Nucleus accumbens (tissue), 56 donors: ENCODE measurements at regions not wholly inside any gene's neighbourhood (a gene's known extent, or its start where the extent isn't known, plus 50 kb on each side); places are given as distances from the start of the nearest gene placed in this dataset.
"Not testable (repeated sequence)": the region's sequence is repeated elsewhere in the genome, so short reads cannot be mapped to it uniquely, and the experiment has no call there.

Source experiments
- DNase-seq, 56 donors: peaks; one replicate each; lab custom pipeline; 2025; lab: John Stamatoyannopoulos, UW

DNA sequence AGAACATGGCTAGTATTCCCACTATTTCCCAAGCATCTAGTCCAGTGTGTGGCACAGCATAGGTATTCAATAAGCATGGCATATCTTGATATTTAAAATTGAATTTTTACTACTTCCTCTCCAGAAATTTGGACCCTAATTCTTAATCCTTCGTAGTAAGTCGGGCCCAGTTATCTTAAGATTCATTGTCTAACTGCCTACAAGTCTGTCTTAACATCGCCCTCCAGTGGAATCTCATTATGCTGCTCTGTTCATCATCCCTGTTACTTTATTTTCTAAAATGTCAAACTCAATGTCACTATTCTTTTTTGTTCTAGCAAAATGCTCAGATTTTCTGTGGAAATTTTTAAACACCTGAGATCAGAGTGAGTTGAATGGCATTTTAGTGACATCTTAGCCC is 606.2 kb downstream of the KLHL13 start:
- no peak for DNase-seq

DNA sequence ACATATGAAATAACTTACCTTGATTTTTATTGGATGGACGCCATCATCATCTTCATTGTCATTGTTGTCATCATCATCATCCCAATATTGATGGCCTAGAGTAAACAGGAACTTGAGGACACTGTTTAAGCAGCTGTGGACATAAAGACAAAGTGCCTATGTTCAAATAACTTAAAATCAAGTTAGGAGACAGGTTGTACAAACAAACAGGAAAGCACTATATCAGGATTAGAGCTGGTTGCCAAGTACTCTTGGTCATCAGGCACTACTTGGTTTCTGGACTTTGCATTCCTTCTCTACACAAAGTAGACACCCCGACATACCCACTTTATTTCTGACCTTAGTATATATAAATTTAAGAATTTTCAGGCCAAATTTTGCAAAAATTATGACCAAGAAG is 608.6 kb downstream of the KLHL13 start:
- DNase-seq, result no peak

DNA sequence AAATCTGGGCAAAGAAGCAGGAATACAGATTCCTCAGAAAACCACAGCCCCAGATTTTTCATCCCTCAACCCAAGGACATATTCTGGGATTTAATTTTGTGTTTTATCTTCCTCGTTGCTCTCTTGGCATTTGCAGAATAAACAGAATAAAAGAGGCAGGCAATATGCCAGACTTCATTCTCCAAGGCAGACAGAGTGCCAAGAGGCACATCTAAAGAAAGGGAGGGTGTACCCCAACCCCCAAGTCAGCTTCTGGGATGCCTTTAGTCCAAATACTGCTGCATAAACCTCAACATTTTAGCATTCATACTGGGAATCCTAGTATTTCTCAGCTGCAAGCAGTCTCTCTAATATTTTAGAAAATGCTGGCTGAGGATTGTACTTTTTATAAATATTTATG is 629.2 kb downstream of the KLHL13 start:
- DNase-seq, result no peak

DNA sequence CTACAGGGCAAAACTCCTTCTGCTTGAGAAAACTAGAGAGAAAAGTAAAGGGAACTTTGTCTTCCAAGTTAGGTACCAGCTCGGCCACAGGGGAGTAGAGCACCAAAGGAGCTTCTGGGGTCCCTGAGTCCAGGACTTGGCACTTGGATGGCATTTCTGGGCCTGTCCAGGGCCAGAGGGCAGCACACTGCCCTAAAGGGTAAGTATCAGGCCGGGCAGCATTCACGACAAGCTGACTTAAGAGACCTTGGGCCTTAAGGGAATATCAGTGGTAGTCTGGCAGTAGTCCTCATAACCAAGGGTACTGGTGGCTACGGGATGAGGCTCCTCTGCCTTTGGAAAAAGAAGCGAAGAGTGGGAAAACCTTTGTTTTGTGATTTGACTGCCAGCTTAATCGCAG is 632.7 kb downstream of the KLHL13 start:
- DNase-seq, result no peak

DNA sequence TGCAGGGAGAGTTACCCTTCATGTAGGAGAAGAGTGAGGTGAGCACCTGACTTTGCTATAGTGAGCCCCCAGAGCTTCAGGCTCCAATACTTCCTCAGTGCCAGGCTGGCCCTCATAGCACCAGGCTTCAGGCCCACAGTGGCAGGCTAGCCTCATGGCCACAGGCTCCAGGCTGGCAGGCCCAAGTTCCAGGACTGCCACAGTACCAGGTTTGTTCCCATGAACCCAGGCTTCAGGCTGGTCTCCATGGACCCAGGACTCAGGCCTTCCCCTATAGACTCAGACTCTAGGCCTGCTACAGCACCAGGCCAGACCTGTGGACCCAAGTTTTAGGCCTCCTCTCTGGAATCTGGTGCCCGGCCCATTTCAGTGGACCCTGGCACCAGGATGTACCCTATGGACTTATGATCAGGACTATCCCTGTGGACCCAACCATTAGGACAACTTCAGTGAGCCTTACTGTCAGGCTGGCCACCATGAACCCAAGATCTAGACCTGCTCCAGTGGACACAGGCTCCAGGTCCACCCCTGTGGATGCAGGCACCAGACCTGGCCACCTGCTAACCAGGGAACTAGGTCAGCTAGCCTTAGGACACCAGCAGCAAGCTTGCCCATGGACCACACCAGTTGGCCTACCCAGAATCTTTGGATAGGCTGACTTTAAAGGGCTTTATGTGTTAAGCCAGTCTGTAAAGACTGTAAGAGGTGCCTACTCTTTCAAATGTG is 658.2 kb downstream of the KLHL13 start:
- DNase-seq, result no peak

DNA sequence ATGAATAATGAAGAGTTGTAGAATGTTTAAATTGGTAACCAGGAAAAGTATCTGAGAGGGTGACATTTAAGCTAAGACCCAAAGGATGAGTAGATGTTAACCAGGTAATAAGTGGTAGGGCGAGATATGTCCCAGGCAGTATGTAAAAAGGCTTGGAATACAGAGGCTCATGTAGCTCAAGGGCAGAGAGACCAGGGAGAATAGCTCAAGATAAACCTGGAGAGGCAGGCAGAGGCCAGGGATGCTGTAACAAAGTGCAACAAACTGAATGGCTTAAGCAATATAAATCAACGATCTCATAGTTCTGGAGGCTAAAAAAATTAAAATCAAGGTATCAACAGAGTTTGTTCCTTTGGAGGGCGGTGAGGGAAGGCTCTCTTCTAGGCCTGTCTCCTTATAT is 660.8 kb downstream of the KLHL13 start:
- DNase-seq, result no peak

DNA sequence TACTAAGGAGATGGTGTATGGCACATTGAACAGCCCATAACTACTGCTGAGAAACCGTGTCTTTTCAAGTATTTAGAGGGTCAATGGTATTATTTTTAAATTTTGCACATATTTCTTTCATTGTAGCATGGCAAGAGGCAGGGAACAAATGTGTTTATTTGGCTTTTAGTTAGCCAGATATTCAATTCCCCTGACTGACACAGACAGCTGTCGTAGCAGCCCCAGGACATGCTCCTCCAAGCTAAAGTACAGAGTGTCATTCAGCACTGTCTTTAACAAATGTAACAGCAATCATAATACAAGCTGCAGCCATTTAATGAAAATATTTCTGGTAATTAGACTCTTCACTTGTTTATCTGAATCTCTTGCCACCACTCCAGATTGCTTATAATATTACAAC is 687.1 kb downstream of the KLHL13 start:
- no peak for DNase-seq

DNA sequence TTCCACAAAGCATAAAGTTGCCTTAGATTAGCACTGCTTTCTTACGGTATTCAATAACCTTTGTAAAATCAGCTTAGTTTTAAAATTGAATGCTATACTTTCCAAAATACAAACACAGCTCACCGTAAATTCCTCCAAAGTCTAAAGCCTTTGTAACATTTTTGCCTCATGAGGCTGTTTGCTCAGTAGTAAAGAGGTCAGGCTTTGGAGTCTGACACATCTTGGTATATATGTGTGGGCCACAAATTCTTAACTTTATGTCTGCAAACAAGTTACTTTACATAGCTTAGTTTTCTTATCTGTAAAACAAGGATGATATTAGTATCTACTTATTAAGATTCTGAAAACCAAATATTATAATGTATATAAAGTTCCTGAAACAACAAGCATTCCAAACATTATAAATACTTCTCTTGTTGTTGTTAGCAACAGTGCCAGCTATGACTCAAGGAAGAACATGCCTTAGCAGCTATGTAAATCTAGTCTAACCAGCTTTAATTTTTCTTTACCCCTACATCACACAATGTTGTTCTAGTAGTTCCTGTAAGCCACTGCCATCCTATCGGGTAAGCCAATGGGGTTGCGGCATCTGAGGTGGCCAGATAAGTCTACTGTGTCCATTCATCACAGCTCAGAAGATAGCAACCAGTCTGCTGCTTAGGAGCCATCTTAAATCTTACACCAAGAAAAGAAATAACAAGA is 709.0 kb downstream of the KLHL13 start:
- DNase-seq, result no peak

DNA sequence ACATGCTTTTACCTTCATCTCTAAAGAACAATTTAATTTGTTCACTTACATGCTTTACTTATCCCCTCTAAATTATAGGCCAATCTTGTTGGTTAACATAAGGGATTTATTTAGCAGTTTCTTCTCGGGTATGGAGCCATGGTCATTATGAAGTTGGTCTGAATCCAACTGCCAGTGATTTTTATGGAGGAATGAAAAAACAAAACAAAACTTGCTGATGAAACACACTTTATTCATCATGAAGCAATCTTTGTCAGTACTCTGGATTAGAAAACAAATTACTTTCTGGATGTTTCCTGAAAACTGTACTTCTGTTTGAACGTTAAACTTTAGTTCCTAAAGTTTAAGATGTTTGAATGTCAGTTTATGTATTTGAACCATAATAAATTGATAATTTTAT is 715.8 kb downstream of the KLHL13 start:
- DNase-seq, result no peak

DNA sequence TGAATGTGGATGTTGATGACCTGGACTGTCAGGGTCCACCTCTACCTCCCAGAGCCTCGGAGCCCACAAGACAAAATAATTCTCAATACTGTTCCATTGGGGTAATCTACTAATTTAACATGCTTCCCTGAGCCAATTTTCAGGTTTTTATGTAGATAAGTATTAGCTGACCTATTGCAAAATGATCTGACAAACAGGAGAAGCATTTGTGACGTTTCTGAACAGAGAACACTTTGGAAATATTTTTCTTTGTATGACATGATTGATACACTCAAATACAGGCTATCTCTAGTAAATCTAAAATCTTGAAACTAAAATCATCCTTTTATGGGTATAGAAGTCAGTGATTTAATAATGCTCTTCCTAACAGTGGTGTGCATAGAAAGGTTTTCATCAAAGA is 716.6 kb downstream of the KLHL13 start:
- DNase-seq, result no peak

DNA sequence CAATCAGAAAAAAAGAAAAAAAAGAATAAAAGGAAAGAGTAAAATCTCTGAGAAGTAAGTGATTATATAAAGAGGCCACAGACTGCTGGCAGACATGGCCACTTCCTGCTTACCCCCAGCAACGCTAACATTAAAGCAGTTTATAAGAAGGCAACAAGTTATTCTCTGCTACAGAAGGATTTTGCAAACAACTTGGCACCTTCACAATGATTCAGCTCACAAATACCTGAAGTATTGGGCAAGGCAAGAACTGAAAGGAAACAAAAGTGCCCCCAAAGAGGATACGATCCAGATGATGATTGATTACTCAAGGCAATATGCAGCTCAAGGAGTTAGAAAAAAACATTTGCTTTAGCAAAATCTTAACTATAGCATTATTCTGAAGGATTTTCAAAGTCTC is 718.8 kb downstream of the KLHL13 start:
- DNase-seq, result no peak

DNA sequence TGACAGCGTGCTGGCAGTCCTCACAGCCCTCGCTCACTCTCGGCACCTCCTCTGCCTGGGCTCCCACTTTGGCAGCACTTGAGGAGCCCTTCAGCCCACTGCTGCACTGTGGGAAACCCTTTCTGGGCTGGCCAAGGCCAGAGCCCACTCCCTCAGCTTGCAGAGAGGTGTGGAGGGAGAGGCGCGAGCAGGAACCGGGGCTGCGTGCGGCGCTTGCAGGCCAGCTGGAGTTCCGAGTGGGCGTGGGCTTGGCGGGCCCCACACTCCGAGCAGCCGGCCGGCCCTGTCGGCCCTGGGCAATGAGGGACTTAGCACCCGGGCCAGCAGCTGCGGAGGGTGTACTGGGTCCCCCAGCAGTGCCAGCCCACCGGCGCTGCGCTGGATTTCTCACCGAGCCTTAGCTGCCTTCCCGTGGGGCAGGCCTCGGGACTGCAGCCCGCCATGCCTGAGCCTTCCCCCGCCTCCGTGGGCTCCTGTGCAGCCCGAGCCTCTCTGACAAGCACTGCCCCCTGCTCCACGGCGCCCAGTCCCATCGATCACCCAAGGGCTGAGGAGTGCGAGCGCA is 722.0 kb downstream of the KLHL13 start:
- not testable (repeated sequence) for DNase-seq

DNA sequence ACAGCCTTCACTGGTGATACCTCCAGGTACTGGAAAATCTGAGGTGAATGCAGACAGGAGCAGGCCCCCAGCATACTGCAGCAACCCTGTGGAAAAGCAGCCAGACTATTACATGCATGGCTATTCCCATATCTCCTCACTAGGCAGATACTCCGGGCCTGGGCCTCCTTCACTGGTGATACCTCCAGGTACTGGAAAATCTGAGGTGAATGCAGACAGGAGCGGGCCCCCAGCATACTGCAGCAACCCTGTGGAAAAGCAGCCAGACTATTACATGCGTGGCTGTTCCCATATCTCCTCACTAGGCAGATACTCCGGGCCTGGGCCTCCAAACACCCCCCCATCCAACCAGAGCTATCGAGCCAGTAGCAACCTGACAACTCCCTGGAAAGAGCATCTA is 724.2 kb downstream of the KLHL13 start:
- DNase-seq, result not testable (repeated sequence)

DNA sequence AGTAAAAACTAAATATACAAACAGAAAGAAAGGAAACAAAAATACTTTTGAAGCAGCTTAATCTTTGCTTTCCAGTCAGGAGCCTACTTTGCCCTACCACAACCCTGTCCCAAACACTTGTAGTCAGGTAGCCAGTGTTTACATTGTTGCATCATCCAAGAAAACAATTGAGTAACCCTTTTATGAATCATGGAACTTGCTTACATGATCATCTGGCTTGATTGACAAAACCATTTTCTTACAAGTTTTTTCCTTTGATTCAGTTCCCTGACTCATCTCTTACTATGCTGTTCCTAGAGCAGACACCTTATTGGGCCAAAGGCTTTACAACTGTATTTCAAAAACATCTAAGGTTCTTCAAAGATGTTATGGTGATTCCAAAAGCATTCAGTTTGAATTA is 740.1 kb downstream of the KLHL13 start:
- no peak for DNase-seq

DNA sequence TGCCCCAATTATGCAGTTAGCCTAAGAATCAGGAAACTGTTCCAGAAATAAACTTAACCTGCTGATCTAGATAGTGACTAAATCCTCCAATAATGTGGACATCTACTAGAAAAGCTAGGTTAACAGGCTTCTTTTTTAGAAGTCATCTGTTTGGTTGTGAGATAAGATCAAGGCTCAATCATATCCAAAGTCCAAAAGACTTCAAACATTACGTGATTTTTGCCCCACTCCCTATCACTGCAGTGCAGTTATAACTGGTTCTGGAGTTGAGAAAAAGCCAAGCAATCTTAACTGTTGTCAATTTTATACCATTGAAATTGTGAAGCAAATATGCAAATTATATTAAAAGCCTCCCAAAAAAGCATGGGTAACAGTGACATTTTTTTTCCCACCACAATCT is 781.4 kb downstream of the KLHL13 start:
- DNase-seq, result no peak

DNA sequence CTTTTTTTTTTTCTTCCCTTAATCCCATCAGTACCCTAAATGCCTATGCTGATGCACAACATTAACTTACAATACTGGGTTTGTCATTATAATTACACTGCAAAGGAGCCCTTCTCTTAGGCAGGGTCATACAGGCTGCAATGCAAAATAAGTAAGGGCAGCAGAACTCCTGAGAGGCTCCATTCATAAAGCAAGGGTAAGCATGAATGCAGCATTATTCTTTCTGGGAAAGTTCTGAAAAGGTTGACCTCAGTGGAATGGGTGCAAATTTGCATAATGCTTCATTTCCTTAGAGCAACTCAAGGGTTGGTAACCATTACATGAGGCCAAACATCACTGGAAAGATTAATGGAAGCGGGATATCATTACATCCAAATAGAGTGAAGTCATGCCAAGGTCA is 789.2 kb downstream of the KLHL13 start:
- DNase-seq, result no peak

DNA sequence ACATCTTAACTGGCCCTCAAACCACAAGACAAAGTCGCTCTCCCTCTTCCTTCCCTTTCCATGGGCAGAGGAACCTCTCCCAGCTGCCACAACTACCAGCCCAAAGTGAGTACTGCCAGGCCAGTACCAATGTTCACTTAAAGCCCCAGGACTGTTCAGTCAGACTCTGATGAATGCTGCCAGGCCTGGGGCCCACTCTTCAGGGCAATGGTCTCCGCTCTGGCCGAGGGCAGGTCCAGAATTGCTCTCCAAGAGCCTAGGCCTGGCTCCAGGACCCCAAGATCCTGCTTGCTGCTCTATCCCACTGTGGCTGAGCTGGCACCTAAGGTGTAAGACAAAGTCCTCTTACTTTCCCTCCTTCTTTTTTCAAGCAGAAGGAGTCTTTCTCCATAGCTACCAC is 790.9 kb downstream of the KLHL13 start:
- DNase-seq, result no peak

DNA sequence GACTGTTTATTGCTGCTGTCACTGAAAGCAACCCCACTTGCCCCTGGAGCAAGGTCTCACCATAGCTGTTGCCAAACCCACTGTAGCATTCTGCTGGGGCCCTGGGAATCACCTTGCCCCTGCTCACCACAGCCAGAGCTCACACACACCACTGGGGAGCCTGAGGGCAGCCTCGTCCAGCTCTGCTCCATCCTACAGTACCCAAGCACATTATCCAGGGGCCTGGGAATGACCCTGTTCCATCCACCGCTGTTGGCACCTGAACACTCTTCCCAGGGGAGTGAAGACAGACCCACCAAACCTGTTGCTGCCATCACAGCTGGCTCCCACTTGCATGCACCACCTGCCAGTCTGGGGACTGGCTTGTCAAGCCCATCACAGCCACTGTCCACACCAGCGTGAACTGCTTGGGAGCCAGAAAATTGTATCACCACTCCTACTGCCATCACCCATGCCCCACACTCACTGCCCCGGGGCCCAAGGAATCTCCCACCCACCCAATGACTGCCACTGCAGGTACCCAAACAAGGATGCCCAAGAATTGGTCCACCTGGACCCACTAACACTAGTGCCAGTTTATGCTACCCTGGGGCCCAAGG is 811.3 kb downstream of the KLHL13 start:
- DNase-seq, result no peak

DNA sequence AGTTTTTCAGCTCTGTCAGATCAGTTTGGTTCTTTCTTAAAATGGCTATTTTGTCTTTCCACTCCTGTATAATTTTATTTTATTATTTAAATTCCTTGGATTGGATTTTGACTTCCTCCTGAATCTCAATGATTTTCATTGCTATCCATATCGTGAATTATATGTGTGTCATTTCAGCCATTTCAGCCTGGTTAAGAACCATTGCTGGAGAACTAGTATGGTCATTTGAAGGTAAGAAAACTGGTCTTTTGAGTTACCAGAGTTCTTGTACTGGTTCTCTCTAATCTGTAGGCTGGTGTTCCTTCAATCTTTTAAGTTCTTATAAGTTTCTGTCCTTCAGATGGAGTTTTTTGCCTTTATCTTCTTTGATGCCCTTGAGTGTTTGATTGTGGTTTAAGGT is 815.5 kb downstream of the KLHL13 start:
- DNase-seq, result no peak

DNA sequence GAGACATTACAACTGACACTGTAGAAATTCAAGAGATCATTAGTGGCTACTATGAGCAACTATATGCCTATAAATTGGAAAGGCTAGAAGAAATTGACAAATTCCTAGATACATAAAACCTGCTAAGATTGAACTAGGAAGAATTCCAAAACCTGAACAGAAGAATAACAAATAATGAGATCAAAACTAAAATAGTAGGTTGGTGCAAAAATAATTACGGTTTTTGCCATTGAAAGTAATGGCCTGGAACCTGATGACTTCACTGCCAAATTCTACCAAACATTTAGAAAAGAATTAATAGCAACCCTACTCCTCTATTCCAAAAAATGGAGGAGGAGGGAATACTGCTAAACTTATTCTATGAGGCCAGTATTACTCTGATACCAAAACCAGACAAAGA is 824.9 kb downstream of the KLHL13 start:
- DNase-seq, result no peak

DNA sequence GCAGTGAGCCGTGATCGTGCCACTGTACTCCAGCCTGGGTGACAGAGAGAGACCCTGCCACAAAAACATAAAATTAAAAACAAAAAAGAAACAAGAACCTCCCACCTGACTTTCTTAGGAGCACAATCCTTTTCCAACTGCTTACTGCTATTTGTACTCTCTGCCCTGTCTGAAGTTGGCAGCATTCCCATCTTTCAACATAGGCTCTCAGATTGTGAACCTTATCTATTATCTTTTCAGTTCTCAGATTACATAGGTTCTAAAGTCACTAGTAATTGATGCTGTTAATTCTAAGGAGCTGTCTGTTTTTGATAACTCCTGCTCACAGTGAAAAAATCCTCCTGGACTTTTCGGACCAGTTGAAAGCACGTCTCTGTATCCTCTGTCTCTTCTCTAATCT is 812.2 kb upstream of the CT83 start:
- no peak for DNase-seq
